Tibial nerve (tissue), 4 donors: ENCODE measurements at regions not wholly inside any gene's neighbourhood (a gene's known extent, or its start where the extent isn't known, plus 50 kb on each side); places are given as distances from the start of the nearest gene placed in this dataset.

Experiments used
- DNase-seq, 2 donors: peaks; one replicate each; pipeline ENCODE4 v3.0.0-alpha.2; 2019; ENCODE audit warnings: low spot score in 2 of 2
- H3K27ac ChIP-seq, 4 donors: fragments of 200-600 bp; sonication (generic) in 3 of 4; one replicate each; pipeline ENCODE4 v1.5.1; 2017 to 2019; ENCODE audit warnings: mild to moderate bottlenecking in 1 of 4
- H3K27me3 ChIP-seq, 2 donors: fragments of 200-600 bp; sonication (generic) in 1 of 2; one replicate each; pipeline versions ENCODE4 v1.5.1 to v1.6.0; 2017 to 2019
- H3K36me3 ChIP-seq, 3 donors: fragments of 200-600 bp; sonication (generic); one replicate each; pipeline ENCODE4 v1.5.1; 2018 to 2019
- H3K4me1 ChIP-seq, 4 donors: fragments of 200-600 bp; sonication (generic) in 3 of 4; one replicate each; pipeline ENCODE4 v1.5.1; 2017 to 2019
- H3K4me3 ChIP-seq, 4 donors: fragments of 200-600 bp; sonication (generic) in 3 of 4; one replicate each; pipeline ENCODE4 v1.5.1; 2017 to 2019; ENCODE audit warnings: mild to moderate bottlenecking in 1 of 4, moderate library complexity in 1 of 4
- H3K9me3 ChIP-seq, 4 donors: fragments of 200-600 bp; sonication (generic) in 3 of 4; one replicate each; pipeline ENCODE4 v1.5.1; 2017 to 2019
- CTCF ChIP-seq, 5 experiments: fragments of 200-600 bp in 3 of 5; fragments of 450-650 bp in 2 of 5; sonication (generic) in 3 of 5; IDR thresholded peaks; one replicate each; pipeline ENCODE4 v1.5.1; 2016 to 2019; ENCODE audit warnings: antibody characterized with exemption in 5 of 5, mild to moderate bottlenecking in 3 of 5, moderate library complexity in 2 of 5
- EP300 ChIP-seq, 2 donors: sonication (generic); formaldehyde crosslinking; IDR thresholded peaks; one replicate each; pipeline ENCODE4 v1.6.1; 2017; ENCODE audit warnings: antibody characterized with exemption in 2 of 2, mild to moderate bottlenecking in 1 of 2
- POLR2A ChIP-seq, 2 donors: fragments of 450-650 bp; IDR thresholded peaks; one replicate each; pipeline ENCODE4 v1.6.1; 2017; ENCODE audit warnings: antibody characterized with exemption in 2 of 2, mild to moderate bottlenecking in 2 of 2, moderate library complexity in 2 of 2
- WGBS, 2 donors: methylation state at CpG; one replicate each; pipeline ENCODE4 v1.1.5; 2018; 5-methylcytosine and 5-hydroxymethylcytosine counted together

- TF ChIP-seq POLR2A (IDR thresholded peaks at IDR 0.05): no peak
- DNase-seq: no peak
- H3K27me3 ChIP-seq: peaks cover 0 to 3% of the 10 kb centered on the region in 2 donors
- no peaks in the 10 kb centered on the region for H3K36me3 ChIP-seq
- H3K4me3 ChIP-seq: no peak overlapping the region
- WGBS, 2 donors: 37 to 44% methylated on average over 1 of the region's 1 CpG
- H3K4me1 ChIP-seq: no peaks in the 10 kb centered on the region
- H3K27ac ChIP-seq: no peak overlapping the region
- H3K9me3 ChIP-seq: no peaks in the 10 kb centered on the region
Observed at GRCh38 chr11:10996678-10997077, 138.8 kb upstream of the ZBED5 start.

- Histone ChIP-seq H3K27me3 (peaks cover 0 to 3% of the 10 kb centered on the region in 2 donors), H3K27ac (no peak overlapping the region), H3K4me3 (no peak overlapping the region), H3K36me3 (no peaks in the 10 kb centered on the region), H3K4me1 (no peaks in the 10 kb centered on the region), H3K9me3 (no peaks in the 10 kb centered on the region)
- DNase-seq: no peak
- WGBS, 2 donors: 80 to 95% methylated on average over 5 of the region's 5 CpGs
- TF ChIP-seq POLR2A (IDR thresholded peaks at IDR 0.05) (no peak), CTCF (IDR thresholded peaks at IDR 0.05) (no peak), EP300 (IDR thresholded peaks at IDR 0.05) (no peak)
Observed at GRCh38 chr11:10993640-10994039, 135.8 kb upstream of the ZBED5 start.

GRCh38 chr11:10993186-10993585, 135.3 kb upstream of the ZBED5 start:
- Histone ChIP-seq H3K4me3 (no peak overlapping the region), H3K27me3 (peaks cover 0 to 3% of the 10 kb centered on the region in 2 donors), H3K36me3 (no peaks in the 10 kb centered on the region), H3K27ac (no peak overlapping the region), H3K4me1 (no peaks in the 10 kb centered on the region), H3K9me3 (no peaks in the 10 kb centered on the region)
- 59 to 68% methylated on average over 3 of the region's 3 CpGs for WGBS, 2 donors
- DNase-seq: no peak
- no peak for TF ChIP-seq EP300 (IDR thresholded peaks at IDR 0.05)
- no peak for TF ChIP-seq POLR2A (IDR thresholded peaks at IDR 0.05)
- TF ChIP-seq CTCF (IDR thresholded peaks at IDR 0.05): no peak

- H3K36me3 ChIP-seq: no peaks in the 10 kb centered on the region
Observed at GRCh38 chr11:10991393-10991792, 133.5 kb upstream of the ZBED5 start.

GRCh38 chr11:10990637-10991193, 132.9 kb upstream of the ZBED5 start:
- Histone ChIP-seq H3K4me1 (no peaks in the 10 kb centered on the region), H3K4me3 (no peak overlapping the region), H3K27me3 (no peaks in the 10 kb centered on the region), H3K27ac (no peak overlapping the region), H3K9me3 (no peaks in the 10 kb centered on the region), H3K36me3 (no peaks in the 10 kb centered on the region)
- TF ChIP-seq EP300 (IDR thresholded peaks at IDR 0.05) (no peak), CTCF (IDR thresholded peaks at IDR 0.05) (no peak), POLR2A (IDR thresholded peaks at IDR 0.05) (no peak)
- WGBS, 2 donors: 45 to 70% methylated on average over 3 of the region's 3 CpGs
- no peak for DNase-seq

More at GRCh38 chr11:10991393-10991792, 133.5 kb upstream of the ZBED5 start:
- no peak for DNase-seq
- TF ChIP-seq POLR2A (IDR thresholded peaks at IDR 0.05) (no peak), CTCF (IDR thresholded peaks at IDR 0.05) (no peak), EP300 (IDR thresholded peaks at IDR 0.05) (no peak)
- Histone ChIP-seq H3K27me3 (no peaks in the 10 kb centered on the region), H3K9me3 (no peaks in the 10 kb centered on the region), H3K4me1 (no peaks in the 10 kb centered on the region), H3K27ac (no peak overlapping the region), H3K4me3 (no peak overlapping the region)
- WGBS, 2 donors: 66 to 77% methylated on average over 4 of the region's 4 CpGs

- 72 to 75% methylated on average over 4 of the region's 4 CpGs for WGBS, 2 donors
Observed at GRCh38 chr11:10990160-10990559, 132.3 kb upstream of the ZBED5 start.

More at GRCh38 chr11:10990160-10990559, 132.3 kb upstream of the ZBED5 start:
- no peaks in the 10 kb centered on the region for H3K4me1 ChIP-seq
- no peak overlapping the region for H3K27ac ChIP-seq
- TF ChIP-seq EP300 (IDR thresholded peaks at IDR 0.05) (no peak), POLR2A (IDR thresholded peaks at IDR 0.05) (no peak), CTCF (IDR thresholded peaks at IDR 0.05) (no peak)
- DNase-seq: no peak
- H3K36me3 ChIP-seq: no peaks in the 10 kb centered on the region
- H3K4me3 ChIP-seq: no peak overlapping the region
- no peaks in the 10 kb centered on the region for H3K27me3 ChIP-seq
- H3K9me3 ChIP-seq: no peaks in the 10 kb centered on the region
